ENCODE measurements at regions not wholly inside any gene's neighbourhood (a gene's known extent, or its start where the extent isn't known, plus 50 kb on each side); places are given as distances from the start of the nearest gene placed in this dataset.
"Not testable (repeated sequence)": the region's sequence is repeated elsewhere in the genome, so short reads cannot be mapped to it uniquely, and the experiment has no call there.

- H3K4me3 ChIP-seq; H3K4me1 ChIP-seq; H3K4me2 ChIP-seq; POLR2A ChIA-PET; DNase-seq (ENCODE audit: low read depth in 1 of 2, low spot score in 1 of 2); FAIRE-seq; H3K9me3 ChIP-seq; H3K27ac ChIP-seq; ATAC-seq; CTCF ChIA-PET: not testable (repeated sequence)
- 90% methylated on average over 25 of the region's 25 CpGs for WGBS (ENCODE audit: missing lambda C conversion rate)
Measured at GRCh38 chr9:79500196-79500864, 71.4 kb upstream of the TLE4 start.

GRCh38 chr9:79501546-79501945, 70.2 kb upstream of the TLE4 start:
- no peaks in the 10 kb centered on the region for H3K4me1 ChIP-seq
- DNase-seq (ENCODE audit: low read depth in 1 of 2, low spot score in 1 of 2) (no peak), ATAC-seq (no peak), FAIRE-seq (no peak)
- no peak overlapping the region for H3K27ac ChIP-seq
- POLR2A ChIA-PET = no interaction called here
- H3K4me2 ChIP-seq = no peak overlapping the region
- WGBS (ENCODE audit: missing lambda C conversion rate) = 98% methylated on average over 2 of the region's 2 CpGs
- no peak overlapping the region for H3K4me3 ChIP-seq
- CTCF ChIA-PET = no interaction called here
- H3K9me3 ChIP-seq = no peaks in the 10 kb centered on the region
- TF ChIP-seq CEBPB (IDR thresholded peaks at IDR 0.05) (no peak), EHF (CRISPR knock-in tag; IDR thresholded peaks at IDR 0.05) (no peak), ZSCAN20 (CRISPR knock-in tag; IDR thresholded peaks at IDR 0.05) (no peak), CHD2 (IDR thresholded peaks at IDR 0.05; ENCODE audit: low read length, partially characterized antibody) (no peak), FOSL2 (IDR thresholded peaks at IDR 0.05) (no peak), FOSL2 (CRISPR knock-in tag; IDR thresholded peaks at IDR 0.05) (no peak), EHMT2 (IDR thresholded peaks at IDR 0.05; ENCODE audit: low read depth) (no peak)

GRCh38 chr9:79507801-79508200, 64.0 kb upstream of the TLE4 start:
- no peak overlapping the region for H3K27ac ChIP-seq
- WGBS (ENCODE audit: missing lambda C conversion rate) = 43% methylated on average over 4 of the region's 4 CpGs
- no peaks in the 10 kb centered on the region for H3K9me3 ChIP-seq
- DNase-seq (ENCODE audit: low read depth in 1 of 2, low spot score in 1 of 2) (no peak), ATAC-seq (no peak), FAIRE-seq (no peak)
- CTCF ChIA-PET = no interaction called here
- TF ChIP-seq BCL3 (IDR thresholded peaks at IDR 0.05) (no peak), ESRRA (IDR thresholded peaks at IDR 0.05; ENCODE audit: borderline replicate concordance, low read length) (no peak), PBX3 (IDR thresholded peaks at IDR 0.05) (no peak), JUNB (IDR thresholded peaks at IDR 0.05) (no peak), POLR2A (IDR thresholded peaks at IDR 0.05; ENCODE audit: low read length) (no peak)
- no peak overlapping the region for H3K4me2 ChIP-seq
- POLR2A ChIA-PET = no interaction called here
- H3K4me3 ChIP-seq = no peak overlapping the region
- no peaks in the 10 kb centered on the region for H3K4me1 ChIP-seq

- Histone ChIP-seq H3K4me1 (no peaks in the 10 kb centered on the region), H3K27ac (no peak overlapping the region), H3K4me3 (no peak overlapping the region), H3K4me2 (no peak overlapping the region), H3K9me3 (no peaks in the 10 kb centered on the region)
- POLR2A ChIA-PET = no interaction called here
- FAIRE-seq = no peak
- CTCF ChIA-PET = no interaction called here
- TF ChIP-seq KDM1A (IDR thresholded peaks at IDR 0.05; ENCODE audit: low read depth) (no peak), CHD2 (IDR thresholded peaks at IDR 0.05; ENCODE audit: low read length, partially characterized antibody) (no peak), EHF (CRISPR knock-in tag; IDR thresholded peaks at IDR 0.05) (no peak), KDM5A (IDR thresholded peaks at IDR 0.05) (no peak)
- no peak for ATAC-seq
- DNase-seq (ENCODE audit: low read depth in 1 of 2, low spot score in 1 of 2) = no peak
- WGBS (ENCODE audit: missing lambda C conversion rate) = 83% methylated on average over 4 of the region's 4 CpGs
Measured at GRCh38 chr9:79512251-79512650, 59.5 kb upstream of the TLE4 start.
